ENCODE measurements at regions not wholly inside any gene's neighbourhood (a gene's known extent, or its start where the extent isn't known, plus 50 kb on each side); places are given as distances from the start of the nearest gene placed in this dataset.

- no peak overlapping the region for H4K91ac ChIP-seq (ENCODE audit: insufficient read length, low read depth, low read length)
- WGBS (ENCODE audit: extremely low coverage, insufficient read length, low lambda C conversion rate), result no CpG with 5 or more reads among the region's 3 CpGs
- no peak overlapping the region for H3K27ac Mint-ChIP-seq
- no peak overlapping the region for H2BK15ac ChIP-seq (ENCODE audit: low read depth, low read length)
- H3K9me3 Mint-ChIP-seq, result peaks cover 4 to 6% of the 10 kb centered on the region in 2 experiments; a peak in 4 of 5 replicates
- H2AFZ ChIP-seq (ENCODE audit: low read length), result no peak overlapping the region
- no peak overlapping the region for H2AK5ac ChIP-seq (ENCODE audit: insufficient read length, low read length)
- no peak for DNase-seq
- no peak overlapping the region for H3K4ac ChIP-seq (ENCODE audit: low read depth, low read length)
- H3K9ac ChIP-seq (ENCODE audit: extremely low read depth, insufficient read length, low read length), result no peak overlapping the region
- no peak overlapping the region for H2BK12ac ChIP-seq (ENCODE audit: insufficient read length, low read depth, low read length)
- no peak overlapping the region for H3K27ac ChIP-seq (ENCODE audit: insufficient read length, low read depth, low read length)
- H3K56ac ChIP-seq (ENCODE audit: insufficient read length, low read depth, low read length), result no peak overlapping the region
- H3K23ac ChIP-seq (ENCODE audit: insufficient read length, low read depth, low read length), result no peak overlapping the region
- H3K79me1 ChIP-seq (ENCODE audit: insufficient read depth, low read depth, low read length, poor library complexity, severe bottlenecking), result no peaks in the 10 kb centered on the region
- H2BK5ac ChIP-seq (ENCODE audit: insufficient read length, low read length), result no peak overlapping the region
- 0 out of 4 replicates have a peak, but pooled peaks cover 0 to 3% of the 10 kb centered on the region in 2 experiments for H3K4me1 Mint-ChIP-seq
- H3K4me1 ChIP-seq (ENCODE audit: insufficient read depth, low read length), result no peaks in the 10 kb centered on the region
- no peak overlapping the region for H3K4me2 ChIP-seq (ENCODE audit: insufficient read depth, insufficient read length, low read length)
- no peak overlapping the region for H3T11ph ChIP-seq (ENCODE audit: low read length)
- no peaks in the 10 kb centered on the region for H3K27me3 ChIP-seq (ENCODE audit: insufficient read depth, low read length)
- H4K5ac ChIP-seq (ENCODE audit: insufficient read length, low read depth, low read length), result no peak overlapping the region
- no peak overlapping the region for H4K8ac ChIP-seq (replicated peaks; ENCODE audit: insufficient read length, low read depth, low read length)
- no peak overlapping the region for H3K18ac ChIP-seq (ENCODE audit: insufficient read length, low read depth, low read length)
- no peaks in the 10 kb centered on the region for H3K9me3 ChIP-seq (ENCODE audit: control insufficient read depth, low read depth, low read length)
- H3K14ac ChIP-seq (ENCODE audit: insufficient read depth, low read length), result no peak overlapping the region
- H4K20me1 ChIP-seq (ENCODE audit: control insufficient read depth, insufficient read depth, insufficient read length), result no peaks in the 10 kb centered on the region
- H3K79me2 ChIP-seq (ENCODE audit: insufficient read depth, low read length), result no peaks in the 10 kb centered on the region
- no peak for TF ChIP-seq CTCF (conservative IDR thresholded peaks at IDR 0.05)
- no peaks in the 10 kb centered on the region for H3K23me2 ChIP-seq (ENCODE audit: insufficient read length, low read depth, low read length, poor library complexity, severe bottlenecking)
- peaks cover 0 to 7% (median 0%) of the 10 kb centered on the region in 3 experiments; a peak in 1 of 7 replicates for H3K36me3 Mint-ChIP-seq (ENCODE audit: insufficient read depth in 1 of 3, low read depth in 3 of 3)
- no peaks in the 10 kb centered on the region; the same call in 1 of the 2 replicates for H3K27me3 Mint-ChIP-seq (ENCODE audit: low read depth)
- H3K4me3 Mint-ChIP-seq, result no peak overlapping the region
- H2BK20ac ChIP-seq (ENCODE audit: low read depth, low read length, poor library complexity, severe bottlenecking), result no peak overlapping the region
- H2BK120ac ChIP-seq (ENCODE audit: low read depth, low read length, poor library complexity, severe bottlenecking), result no peak overlapping the region
Measured at GRCh38 chr6:9159051-9159450, 723.7 kb upstream of the SLC35B3 start.

Measured in H9 (cell line).